C4-2B (cell line): ENCODE measurements at regions not wholly inside any gene's neighbourhood (a gene's known extent, or its start where the extent isn't known, plus 50 kb on each side); places are given as distances from the start of the nearest gene placed in this dataset.

Experiments
- H3K27ac ChIP-seq: fragments of 450-650 bp; 2 replicates; pipeline ENCODE4 v1.5.1; 2017
- ZFX ChIP-seq: fragments of 450-650 bp; IDR thresholded peaks from 2 replicates; pipeline ENCODE4 v1.6.1; 2017
- TF ChIP-seq, protein P1 (sequence below): fragments of 450-650 bp; conservative IDR thresholded peaks from 2 replicates; pipeline ENCODE4 v1.5.1; 2017; ENCODE audit warnings: mild to moderate bottlenecking

GRCh38 chr2:16400127-16400623 is 265.5 kb downstream of the CYRIA start:
- TF ChIP-seq, protein P1, sequence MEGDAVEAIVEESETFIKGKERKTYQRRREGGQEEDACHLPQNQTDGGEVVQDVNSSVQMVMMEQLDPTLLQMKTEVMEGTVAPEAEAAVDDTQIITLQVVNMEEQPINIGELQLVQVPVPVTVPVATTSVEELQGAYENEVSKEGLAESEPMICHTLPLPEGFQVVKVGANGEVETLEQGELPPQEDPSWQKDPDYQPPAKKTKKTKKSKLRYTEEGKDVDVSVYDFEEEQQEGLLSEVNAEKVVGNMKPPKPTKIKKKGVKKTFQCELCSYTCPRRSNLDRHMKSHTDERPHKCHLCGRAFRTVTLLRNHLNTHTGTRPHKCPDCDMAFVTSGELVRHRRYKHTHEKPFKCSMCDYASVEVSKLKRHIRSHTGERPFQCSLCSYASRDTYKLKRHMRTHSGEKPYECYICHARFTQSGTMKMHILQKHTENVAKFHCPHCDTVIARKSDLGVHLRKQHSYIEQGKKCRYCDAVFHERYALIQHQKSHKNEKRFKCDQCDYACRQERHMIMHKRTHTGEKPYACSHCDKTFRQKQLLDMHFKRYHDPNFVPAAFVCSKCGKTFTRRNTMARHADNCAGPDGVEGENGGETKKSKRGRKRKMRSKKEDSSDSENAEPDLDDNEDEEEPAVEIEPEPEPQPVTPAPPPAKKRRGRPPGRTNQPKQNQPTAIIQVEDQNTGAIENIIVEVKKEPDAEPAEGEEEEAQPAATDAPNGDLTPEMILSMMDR = no peak
- TF ChIP-seq ZFX = no peak
- H3K27ac ChIP-seq = no peak overlapping the region

DNA sequence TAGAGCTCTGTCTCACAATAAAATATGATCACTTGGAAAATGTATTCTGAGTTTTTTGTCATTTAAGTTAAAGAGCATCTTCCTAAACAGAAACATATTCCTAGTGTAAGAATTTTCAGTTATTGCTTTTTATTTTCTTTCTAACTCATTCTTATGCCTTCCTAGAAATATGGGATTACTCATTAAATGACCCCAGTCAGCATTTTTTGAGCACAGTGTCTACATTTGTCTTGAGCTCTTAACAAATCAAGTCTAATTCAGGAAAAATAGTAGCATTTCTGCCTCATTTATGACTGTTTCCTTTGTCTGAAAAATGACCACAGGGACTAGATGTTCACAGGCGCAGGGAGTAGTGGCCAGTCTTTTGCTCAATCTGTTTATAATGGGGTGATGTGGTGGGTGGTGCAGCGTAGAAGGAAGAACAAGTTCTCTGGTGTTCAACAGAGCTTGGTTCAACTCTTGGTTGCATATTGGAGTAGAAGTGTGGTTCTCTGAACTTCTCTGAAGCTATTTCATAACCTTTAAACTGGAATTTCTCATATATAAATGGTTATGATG is 267.1 kb downstream of the CYRIA start:
- H3K27ac ChIP-seq = no peak overlapping the region
- TF ChIP-seq, protein P1 = no peak
- no peak for TF ChIP-seq ZFX

- H3K27ac ChIP-seq = no peak overlapping the region
- no peak for TF ChIP-seq ZFX
- TF ChIP-seq, protein P1 = no peak
Measured at GRCh38 chr2:16397681-16398475, 267.8 kb downstream of the CYRIA start.

DNA sequence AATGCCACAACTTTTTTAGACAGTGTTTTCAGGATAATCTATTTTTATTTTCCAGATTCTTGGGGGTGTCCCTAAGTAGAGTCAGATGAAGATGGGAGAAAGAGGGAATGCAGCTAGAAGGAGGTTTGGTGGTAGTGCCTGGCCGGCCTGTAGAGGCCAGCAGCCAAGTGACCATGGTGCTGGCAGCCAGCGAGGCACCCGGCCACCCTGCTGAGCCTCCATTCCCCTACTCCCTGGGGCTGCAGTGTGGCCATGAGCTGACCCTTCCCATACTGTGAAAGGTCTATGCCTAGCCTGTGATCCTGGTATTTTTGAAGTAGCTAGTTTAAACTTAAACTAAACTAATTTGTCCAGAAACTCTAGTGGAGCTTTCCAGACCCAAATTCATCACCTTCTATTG is 268.6 kb downstream of the CYRIA start:
- H3K27ac ChIP-seq = no peak overlapping the region
- TF ChIP-seq, protein P1 = no peak
- TF ChIP-seq ZFX = no peak

DNA sequence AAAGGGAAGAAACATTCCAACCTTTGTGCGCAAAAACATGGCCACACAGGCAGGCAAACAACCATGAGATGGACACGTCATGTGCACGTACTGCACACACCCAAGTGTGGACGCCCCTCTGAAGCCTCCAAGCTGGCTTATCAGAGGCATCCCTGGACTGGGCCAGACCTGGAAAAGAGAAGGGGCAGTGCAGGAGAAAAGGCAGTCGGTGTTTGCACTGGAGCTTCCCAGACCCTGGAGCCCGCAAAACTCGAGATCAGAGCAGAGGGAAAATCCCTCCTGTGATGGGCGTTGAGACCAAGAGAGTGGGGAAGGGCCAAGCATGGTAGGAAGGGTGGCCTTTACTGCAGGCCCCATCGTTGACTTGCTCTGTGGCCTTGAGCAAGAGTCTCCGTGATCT is 269.5 kb downstream of the CYRIA start:
- TF ChIP-seq ZFX = no peak
- TF ChIP-seq, protein P1 = no peak
- no peak overlapping the region for H3K27ac ChIP-seq

- TF ChIP-seq, protein P1 = no peak
- TF ChIP-seq ZFX = no peak
- no peak overlapping the region for H3K27ac ChIP-seq
Measured at GRCh38 chr2:16395601-16396000, 270.0 kb downstream of the CYRIA start.

- TF ChIP-seq, protein P1 = no peak
- TF ChIP-seq ZFX = no peak
- no peak overlapping the region for H3K27ac ChIP-seq
Measured at GRCh38 chr2:16394986-16395550, 270.6 kb downstream of the CYRIA start.
